Neural cell (in vitro differentiated cells): ENCODE measurements at regions not wholly inside any gene's neighbourhood (a gene's known extent, or its start where the extent isn't known, plus 50 kb on each side); places are given as distances from the start of the nearest gene placed in this dataset.

ENCODE experiments used
- H2AFZ ChIP-seq: fragments of 200-600, 300-800 bp; sonication (generic), shearing (Covaris generic); 2 replicates; pipeline ENCODE4 v1.6.0; 2014; ENCODE audit warnings: low read depth, mild to moderate bottlenecking, antibody characterized with exemption, low read length, moderate library complexity
- H3F3A ChIP-seq: fragments of 200-600 bp; shearing (Covaris generic); 2 replicates; pipeline ENCODE4 v1.6.1; 2016; ENCODE audit warnings: mild to moderate bottlenecking, moderate library complexity, mixed read lengths, antibody characterized with exemption, low read length; ENCODE audit not compliant: insufficient read depth, poor library complexity, severe bottlenecking
- H3K27ac ChIP-seq: fragments of 200-600, 300-800 bp; sonication (generic), shearing (Covaris generic); 2 replicates; pipeline ENCODE4 v1.5.1; 2014; ENCODE audit warnings: mild to moderate bottlenecking, low read length, moderate library complexity
- H3K27me3 ChIP-seq: fragments of 300-800, 200-600 bp; sonication (generic), shearing (Covaris generic); 2 replicates; pipeline ENCODE4 v1.6.0; 2014; ENCODE audit warnings: mild to moderate bottlenecking, low read depth, low read length, moderate library complexity; ENCODE audit not compliant: insufficient read depth
- H3K36me3 ChIP-seq: fragments of 300-800, 200-600 bp; sonication (generic), shearing (Covaris generic); 2 replicates; pipeline ENCODE4 v1.5.1; 2014; ENCODE audit warnings: mild to moderate bottlenecking, antibody characterized with exemption, low read length, moderate library complexity; ENCODE audit not compliant: insufficient read depth
- H3K4me2 ChIP-seq: fragments of 300-800, 200-600 bp; sonication (generic), shearing (Covaris generic); 2 replicates; pipeline ENCODE4 v1.6.0; 2014; ENCODE audit warnings: mild to moderate bottlenecking, low read length
- H3K4me3 ChIP-seq: fragments of 300-800, 200-600 bp; sonication (generic), shearing (Covaris generic); 2 replicates; pipeline ENCODE4 v1.5.1; 2014; ENCODE audit warnings: mild to moderate bottlenecking, low read length, moderate library complexity
- H3K79me2 ChIP-seq: fragments of 200-600 bp; shearing (Covaris generic); replicated peaks from 2 replicates; pipeline ENCODE4 v1.6.0; 2014; ENCODE audit warnings: mild to moderate bottlenecking, low read length, moderate library complexity; ENCODE audit not compliant: insufficient read depth
- H3K9ac ChIP-seq: fragments of 300-800, 200-600 bp; sonication (generic), shearing (Covaris generic); 2 replicates; pipeline ENCODE4 v1.6.1; 2016; ENCODE audit warnings: mild to moderate bottlenecking, low read length, mixed read lengths
- H3K9me2 ChIP-seq: fragments of 200-600 bp; shearing (Covaris generic); 2 replicates; pipeline ENCODE4 v1.6.1; 2016; ENCODE audit warnings: mild to moderate bottlenecking, low read length, mixed read lengths; ENCODE audit not compliant: insufficient read depth
- H3K9me3 ChIP-seq: fragments of 200-600, 300-800 bp; sonication (generic), shearing (Covaris generic); 2 replicates; pipeline ENCODE4 v1.6.1; 2016; ENCODE audit warnings: mild to moderate bottlenecking, mixed run types, low read length, moderate library complexity, mixed read lengths
- H4K20me1 ChIP-seq: fragments of 200-600 bp; shearing (Covaris generic); 2 replicates; pipeline ENCODE4 v1.6.1; 2016; ENCODE audit warnings: mild to moderate bottlenecking, mixed run types; ENCODE audit not compliant: insufficient read depth
- CTCF ChIP-seq: fragments of 450-650 bp; IDR thresholded peaks from 2 replicates; pipeline ENCODE4 v1.5.1; 2014; ENCODE audit warnings: antibody characterized with exemption, mild to moderate bottlenecking, moderate library complexity; ENCODE audit not compliant: poor library complexity, severe bottlenecking
- EP300 ChIP-seq: fragments of 450-650 bp; conservative IDR thresholded peaks from 2 replicates; pipeline ENCODE4 v1.6.1; 2014; ENCODE audit warnings: antibody characterized with exemption, mild to moderate bottlenecking, moderate library complexity; ENCODE audit not compliant: poor library complexity, severe bottlenecking
- EZH2 ChIP-seq: fragments of 200-600, 300-800 bp; shearing (Covaris generic), sonication (generic); IDR thresholded peaks from 2 replicates; pipeline ENCODE4 v1.6.1; 2014; ENCODE audit warnings: antibody characterized with exemption, low read length, borderline replicate concordance, mild to moderate bottlenecking; ENCODE audit not compliant: insufficient read depth, poor library complexity, severe bottlenecking
- MXI1 ChIP-seq: fragments of 450-650 bp; conservative IDR thresholded peaks from 2 replicates; pipeline ENCODE4 v1.6.1; 2014; ENCODE audit warnings: antibody characterized with exemption, mild to moderate bottlenecking; ENCODE audit not compliant: poor library complexity, severe bottlenecking
- POLR2AphosphoS5 ChIP-seq: IDR thresholded peaks from 2 replicates; pipeline ENCODE4 v1.6.1; 2012
- RAD21 ChIP-seq: fragments of 450-650 bp; conservative IDR thresholded peaks from 2 replicates; pipeline ENCODE4 v1.6.1; 2014; ENCODE audit warnings: antibody characterized with exemption, mild to moderate bottlenecking, moderate library complexity
- REST ChIP-seq: IDR thresholded peaks from 2 replicates; pipeline ENCODE4 v1.6.1; 2012; ENCODE audit warnings: borderline replicate concordance
- SMC3 ChIP-seq: fragments of 450-650 bp; conservative IDR thresholded peaks from 2 replicates; pipeline ENCODE4 v1.6.1; 2014; ENCODE audit warnings: antibody characterized with exemption, mild to moderate bottlenecking, moderate library complexity; ENCODE audit not compliant: poor library complexity
- TAF1 ChIP-seq: IDR thresholded peaks from 2 replicates; pipeline ENCODE4 v1.6.1; 2012; ENCODE audit warnings: low read depth

- Histone ChIP-seq H3K9me2 (no peaks in the 10 kb centered on the region), H3K36me3 (no peaks in the 10 kb centered on the region), H3K4me3 (no peak overlapping the region), H3K9me3 (no peaks in the 10 kb centered on the region), H3K27me3 (no peaks in the 10 kb centered on the region), H3K9ac (no peak overlapping the region), H3K79me2 (no peaks in the 10 kb centered on the region), H3K27ac (no peak overlapping the region), H4K20me1 (no peaks in the 10 kb centered on the region), H3F3A (no peaks in the 10 kb centered on the region), H2AFZ (no peak overlapping the region), H3K4me2 (no peak overlapping the region)
- no peak for TF ChIP-seq CTCF
- no peak for TF ChIP-seq REST
- TF ChIP-seq SMC3 = no peak
- no peak for TF ChIP-seq MXI1
- no peak for TF ChIP-seq POLR2AphosphoS5
- TF ChIP-seq RAD21 = no peak
- TF ChIP-seq EP300 = no peak
- TF ChIP-seq TAF1 = no peak
- no peak for TF ChIP-seq EZH2
Measured at GRCh38 chr5:36489505-36489904, 116.9 kb upstream of the SLC1A3 start.

- Histone ChIP-seq H3K27ac (no peak overlapping the region), H3K4me3 (no peak overlapping the region), H3K9ac (no peak overlapping the region), H3F3A (no peaks in the 10 kb centered on the region), H2AFZ (no peak overlapping the region), H3K27me3 (no peaks in the 10 kb centered on the region), H3K9me2 (no peaks in the 10 kb centered on the region), H3K9me3 (no peaks in the 10 kb centered on the region), H3K79me2 (no peaks in the 10 kb centered on the region), H3K4me2 (no peak overlapping the region), H3K36me3 (no peaks in the 10 kb centered on the region), H4K20me1 (no peaks in the 10 kb centered on the region)
- no peak for TF ChIP-seq EP300
- no peak for TF ChIP-seq CTCF
- no peak for TF ChIP-seq MXI1
- no peak for TF ChIP-seq TAF1
- TF ChIP-seq RAD21 = no peak
- TF ChIP-seq EZH2 = no peak
- TF ChIP-seq REST = no peak
- no peak for TF ChIP-seq SMC3
- TF ChIP-seq POLR2AphosphoS5 = no peak
Measured at GRCh38 chr5:36491856-36492255, 114.5 kb upstream of the SLC1A3 start.
